H1 (cell line): ENCODE measurements at regions not wholly inside any gene's neighbourhood (a gene's known extent, or its start where the extent isn't known, plus 50 kb on each side); places are given as distances from the start of the nearest gene placed in this dataset.

ENCODE experiments used
- TF ChIP-seq, protein P1 (sequence below): fragments of 300-600 bp; sonication (generic); IDR thresholded peaks from 2 replicates; pipeline ENCODE4 v1.7.1; 2012; ENCODE audit warnings: low read length, moderate library complexity, mild to moderate bottlenecking, inconsistent platforms; ENCODE audit not compliant: insufficient replicate concordance

DNA sequence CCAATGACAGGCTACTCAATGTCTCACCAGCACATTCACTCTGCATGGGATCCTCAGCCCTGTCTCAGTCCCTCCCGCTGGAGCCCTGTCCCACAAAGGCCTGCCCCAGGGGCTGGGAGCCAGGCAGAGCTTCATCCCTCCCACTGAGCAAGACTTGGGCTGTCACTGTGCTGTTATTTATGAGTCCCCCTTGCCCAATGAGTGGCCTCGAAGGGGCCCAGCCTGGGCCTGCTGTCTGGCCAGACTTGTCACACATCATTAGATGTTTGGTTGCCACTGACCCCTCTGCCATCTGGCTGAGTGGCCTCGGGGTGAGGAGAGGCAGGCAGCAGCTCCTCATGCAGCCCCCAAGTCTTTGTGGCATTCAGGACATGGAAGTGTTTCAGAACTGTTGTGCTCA lies 330.6 kb upstream of the SKOR2 start (continued):
- TF ChIP-seq, protein P1, sequence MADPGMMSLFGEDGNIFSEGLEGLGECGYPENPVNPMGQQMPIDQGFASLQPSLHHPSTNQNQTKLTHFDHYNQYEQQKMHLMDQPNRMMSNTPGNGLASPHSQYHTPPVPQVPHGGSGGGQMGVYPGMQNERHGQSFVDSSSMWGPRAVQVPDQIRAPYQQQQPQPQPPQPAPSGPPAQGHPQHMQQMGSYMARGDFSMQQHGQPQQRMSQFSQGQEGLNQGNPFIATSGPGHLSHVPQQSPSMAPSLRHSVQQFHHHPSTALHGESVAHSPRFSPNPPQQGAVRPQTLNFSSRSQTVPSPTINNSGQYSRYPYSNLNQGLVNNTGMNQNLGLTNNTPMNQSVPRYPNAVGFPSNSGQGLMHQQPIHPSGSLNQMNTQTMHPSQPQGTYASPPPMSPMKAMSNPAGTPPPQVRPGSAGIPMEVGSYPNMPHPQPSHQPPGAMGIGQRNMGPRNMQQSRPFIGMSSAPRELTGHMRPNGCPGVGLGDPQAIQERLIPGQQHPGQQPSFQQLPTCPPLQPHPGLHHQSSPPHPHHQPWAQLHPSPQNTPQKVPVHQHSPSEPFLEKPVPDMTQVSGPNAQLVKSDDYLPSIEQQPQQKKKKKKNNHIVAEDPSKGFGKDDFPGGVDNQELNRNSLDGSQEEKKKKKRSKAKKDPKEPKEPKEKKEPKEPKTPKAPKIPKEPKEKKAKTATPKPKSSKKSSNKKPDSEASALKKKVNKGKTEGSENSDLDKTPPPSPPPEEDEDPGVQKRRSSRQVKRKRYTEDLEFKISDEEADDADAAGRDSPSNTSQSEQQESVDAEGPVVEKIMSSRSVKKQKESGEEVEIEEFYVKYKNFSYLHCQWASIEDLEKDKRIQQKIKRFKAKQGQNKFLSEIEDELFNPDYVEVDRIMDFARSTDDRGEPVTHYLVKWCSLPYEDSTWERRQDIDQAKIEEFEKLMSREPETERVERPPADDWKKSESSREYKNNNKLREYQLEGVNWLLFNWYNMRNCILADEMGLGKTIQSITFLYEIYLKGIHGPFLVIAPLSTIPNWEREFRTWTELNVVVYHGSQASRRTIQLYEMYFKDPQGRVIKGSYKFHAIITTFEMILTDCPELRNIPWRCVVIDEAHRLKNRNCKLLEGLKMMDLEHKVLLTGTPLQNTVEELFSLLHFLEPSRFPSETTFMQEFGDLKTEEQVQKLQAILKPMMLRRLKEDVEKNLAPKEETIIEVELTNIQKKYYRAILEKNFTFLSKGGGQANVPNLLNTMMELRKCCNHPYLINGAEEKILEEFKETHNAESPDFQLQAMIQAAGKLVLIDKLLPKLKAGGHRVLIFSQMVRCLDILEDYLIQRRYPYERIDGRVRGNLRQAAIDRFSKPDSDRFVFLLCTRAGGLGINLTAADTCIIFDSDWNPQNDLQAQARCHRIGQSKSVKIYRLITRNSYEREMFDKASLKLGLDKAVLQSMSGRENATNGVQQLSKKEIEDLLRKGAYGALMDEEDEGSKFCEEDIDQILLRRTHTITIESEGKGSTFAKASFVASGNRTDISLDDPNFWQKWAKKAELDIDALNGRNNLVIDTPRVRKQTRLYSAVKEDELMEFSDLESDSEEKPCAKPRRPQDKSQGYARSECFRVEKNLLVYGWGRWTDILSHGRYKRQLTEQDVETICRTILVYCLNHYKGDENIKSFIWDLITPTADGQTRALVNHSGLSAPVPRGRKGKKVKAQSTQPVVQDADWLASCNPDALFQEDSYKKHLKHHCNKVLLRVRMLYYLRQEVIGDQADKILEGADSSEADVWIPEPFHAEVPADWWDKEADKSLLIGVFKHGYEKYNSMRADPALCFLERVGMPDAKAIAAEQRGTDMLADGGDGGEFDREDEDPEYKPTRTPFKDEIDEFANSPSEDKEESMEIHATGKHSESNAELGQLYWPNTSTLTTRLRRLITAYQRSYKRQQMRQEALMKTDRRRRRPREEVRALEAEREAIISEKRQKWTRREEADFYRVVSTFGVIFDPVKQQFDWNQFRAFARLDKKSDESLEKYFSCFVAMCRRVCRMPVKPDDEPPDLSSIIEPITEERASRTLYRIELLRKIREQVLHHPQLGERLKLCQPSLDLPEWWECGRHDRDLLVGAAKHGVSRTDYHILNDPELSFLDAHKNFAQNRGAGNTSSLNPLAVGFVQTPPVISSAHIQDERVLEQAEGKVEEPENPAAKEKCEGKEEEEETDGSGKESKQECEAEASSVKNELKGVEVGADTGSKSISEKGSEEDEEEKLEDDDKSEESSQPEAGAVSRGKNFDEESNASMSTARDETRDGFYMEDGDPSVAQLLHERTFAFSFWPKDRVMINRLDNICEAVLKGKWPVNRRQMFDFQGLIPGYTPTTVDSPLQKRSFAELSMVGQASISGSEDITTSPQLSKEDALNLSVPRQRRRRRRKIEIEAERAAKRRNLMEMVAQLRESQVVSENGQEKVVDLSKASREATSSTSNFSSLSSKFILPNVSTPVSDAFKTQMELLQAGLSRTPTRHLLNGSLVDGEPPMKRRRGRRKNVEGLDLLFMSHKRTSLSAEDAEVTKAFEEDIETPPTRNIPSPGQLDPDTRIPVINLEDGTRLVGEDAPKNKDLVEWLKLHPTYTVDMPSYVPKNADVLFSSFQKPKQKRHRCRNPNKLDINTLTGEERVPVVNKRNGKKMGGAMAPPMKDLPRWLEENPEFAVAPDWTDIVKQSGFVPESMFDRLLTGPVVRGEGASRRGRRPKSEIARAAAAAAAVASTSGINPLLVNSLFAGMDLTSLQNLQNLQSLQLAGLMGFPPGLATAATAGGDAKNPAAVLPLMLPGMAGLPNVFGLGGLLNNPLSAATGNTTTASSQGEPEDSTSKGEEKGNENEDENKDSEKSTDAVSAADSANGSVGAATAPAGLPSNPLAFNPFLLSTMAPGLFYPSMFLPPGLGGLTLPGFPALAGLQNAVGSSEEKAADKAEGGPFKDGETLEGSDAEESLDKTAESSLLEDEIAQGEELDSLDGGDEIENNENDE: no peak
